ENCODE measurements at regions not wholly inside any gene's neighbourhood (a gene's known extent, or its start where the extent isn't known, plus 50 kb on each side); places are given as distances from the start of the nearest gene placed in this dataset.

GRCh38 chr11:115769891-115770290 lies 265.7 kb upstream of the CADM1 start:
- Histone ChIP-seq H4K12ac (ENCODE audit: low read depth, low read length) (no peak overlapping the region), H3K4me3 (ENCODE audit: low read depth, low read length) (no peak overlapping the region), H3K4me1 (ENCODE audit: control insufficient read depth in 1 of 2, insufficient read depth in 2 of 2, low read length in 2 of 2) (peaks cover 0 to 2% of the 10 kb centered on the region in 2 experiments), H3K79me1 (ENCODE audit: low read length) (no peaks in the 10 kb centered on the region), H3K27ac (ENCODE audit: low read depth, low read length) (no peak overlapping the region), H3K4me2 (ENCODE audit: low read length) (no peak overlapping the region), H3K79me2 (ENCODE audit: control insufficient read depth, insufficient read depth, low read length, poor library complexity) (no peaks in the 10 kb centered on the region), H3K14ac (ENCODE audit: low read length) (no peak overlapping the region), H2AK5ac (ENCODE audit: low read length) (no peak overlapping the region), H2BK120ac (ENCODE audit: insufficient read depth, low read length, poor library complexity) (no peak overlapping the region), H3K9ac (ENCODE audit: low read length) (no peak overlapping the region), H3K36me3 (ENCODE audit: control insufficient read depth in 1 of 2, insufficient read depth in 2 of 2, low read length in 2 of 2) (no peaks in the 10 kb centered on the region), H3K9me3 (ENCODE audit: insufficient read depth, low read depth, low read length) (no peaks in the 10 kb centered on the region), H2BK5ac (ENCODE audit: low read depth, low read length, poor library complexity) (no peak overlapping the region), H3K23ac (ENCODE audit: low read length) (no peak overlapping the region), H4K8ac (ENCODE audit: low read depth, low read length) (no peak overlapping the region), H4K91ac (ENCODE audit: low read depth, low read length) (no peak overlapping the region), H2AFZ (ENCODE audit: insufficient read depth, low read length, poor library complexity) (no peak overlapping the region), H3K18ac (ENCODE audit: low read length) (no peak overlapping the region), H3K27me3 (ENCODE audit: insufficient read depth, low read length) (no peaks in the 10 kb centered on the region), H3K4ac (ENCODE audit: low read depth, low read length) (no peak overlapping the region), H2BK12ac (ENCODE audit: low read length) (no peak overlapping the region)
- WGBS (ENCODE audit: extremely low coverage, insufficient coverage, insufficient read length) = 100% methylated on average over 2 of the region's 3 CpGs
- no peak for DNase-seq

- H3K23ac ChIP-seq (ENCODE audit: low read length) = no peak overlapping the region
- no peak overlapping the region for H3K18ac ChIP-seq (ENCODE audit: low read length)
- no peaks in the 10 kb centered on the region for H3K27me3 ChIP-seq (ENCODE audit: insufficient read depth, low read length)
- no peaks in the 10 kb centered on the region for H3K79me2 ChIP-seq (ENCODE audit: control insufficient read depth, insufficient read depth, low read length, poor library complexity)
- no peak overlapping the region for H3K4me3 ChIP-seq (ENCODE audit: low read depth, low read length)
- no peak overlapping the region for H3K14ac ChIP-seq (ENCODE audit: low read length)
- no peak overlapping the region for H3K4me2 ChIP-seq (ENCODE audit: low read length)
- H4K8ac ChIP-seq (ENCODE audit: low read depth, low read length) = no peak overlapping the region
- no peak overlapping the region for H3K27ac ChIP-seq (ENCODE audit: low read depth, low read length)
- H3K36me3 ChIP-seq (ENCODE audit: control insufficient read depth in 1 of 2, insufficient read depth in 2 of 2, low read length in 2 of 2) = no peaks in the 10 kb centered on the region
- H3K9ac ChIP-seq (ENCODE audit: low read length) = no peak overlapping the region
- DNase-seq = no peak
- WGBS (ENCODE audit: extremely low coverage, insufficient coverage, insufficient read length) = no CpG with 5 or more reads among the region's 3 CpGs
- no peak overlapping the region for H4K91ac ChIP-seq (ENCODE audit: low read depth, low read length)
- H2BK5ac ChIP-seq (ENCODE audit: low read depth, low read length, poor library complexity) = no peak overlapping the region
- no peak overlapping the region for H2BK120ac ChIP-seq (ENCODE audit: insufficient read depth, low read length, poor library complexity)
- no peaks in the 10 kb centered on the region for H3K79me1 ChIP-seq (ENCODE audit: low read length)
- H3K4me1 ChIP-seq (ENCODE audit: control insufficient read depth in 1 of 2, insufficient read depth in 2 of 2, low read length in 2 of 2) = no peaks in the 10 kb centered on the region
- H3K9me3 ChIP-seq (ENCODE audit: insufficient read depth, low read depth, low read length) = no peaks in the 10 kb centered on the region
- no peak overlapping the region for H2AK5ac ChIP-seq (ENCODE audit: low read length)
- no peak overlapping the region for H4K12ac ChIP-seq (ENCODE audit: low read depth, low read length)
- no peak overlapping the region for H2BK12ac ChIP-seq (ENCODE audit: low read length)
- no peak overlapping the region for H2AFZ ChIP-seq (ENCODE audit: insufficient read depth, low read length, poor library complexity)
- H3K4ac ChIP-seq (ENCODE audit: low read depth, low read length) = no peak overlapping the region
These were observed 263.7 kb upstream of the CADM1 start for GRCh38 chr11:115767883-115768282.

- Histone ChIP-seq H3K36me3 (ENCODE audit: control insufficient read depth in 1 of 2, insufficient read depth in 2 of 2, low read length in 2 of 2) (no peaks in the 10 kb centered on the region), H3K79me2 (ENCODE audit: control insufficient read depth, insufficient read depth, low read length, poor library complexity) (no peaks in the 10 kb centered on the region), H3K27me3 (ENCODE audit: insufficient read depth, low read length) (no peaks in the 10 kb centered on the region), H3K4me1 (ENCODE audit: control insufficient read depth in 1 of 2, insufficient read depth in 2 of 2, low read length in 2 of 2) (no peaks in the 10 kb centered on the region), H3K9ac (ENCODE audit: low read length) (no peak overlapping the region), H4K12ac (ENCODE audit: low read depth, low read length) (no peak overlapping the region), H3K14ac (ENCODE audit: low read length) (no peak overlapping the region), H3K4me3 (ENCODE audit: low read depth, low read length) (no peak overlapping the region), H4K8ac (ENCODE audit: low read depth, low read length) (no peak overlapping the region), H2BK5ac (ENCODE audit: low read depth, low read length, poor library complexity) (no peak overlapping the region), H3K4ac (ENCODE audit: low read depth, low read length) (no peak overlapping the region), H3K79me1 (ENCODE audit: low read length) (no peaks in the 10 kb centered on the region), H2AFZ (ENCODE audit: insufficient read depth, low read length, poor library complexity) (no peak overlapping the region), H3K4me2 (ENCODE audit: low read length) (no peak overlapping the region), H3K9me3 (ENCODE audit: insufficient read depth, low read depth, low read length) (no peaks in the 10 kb centered on the region), H2AK5ac (ENCODE audit: low read length) (no peak overlapping the region), H3K23ac (ENCODE audit: low read length) (no peak overlapping the region), H4K91ac (ENCODE audit: low read depth, low read length) (no peak overlapping the region), H3K27ac (ENCODE audit: low read depth, low read length) (no peak overlapping the region), H2BK120ac (ENCODE audit: insufficient read depth, low read length, poor library complexity) (no peak overlapping the region), H3K18ac (ENCODE audit: low read length) (no peak overlapping the region), H2BK12ac (ENCODE audit: low read length) (no peak overlapping the region)
- DNase-seq = no peak
- WGBS (ENCODE audit: extremely low coverage, insufficient coverage, insufficient read length) = no CpG with 5 or more reads among the region's 10 CpGs
These were observed 263.0 kb upstream of the CADM1 start for GRCh38 chr11:115767047-115767802.

DNA sequence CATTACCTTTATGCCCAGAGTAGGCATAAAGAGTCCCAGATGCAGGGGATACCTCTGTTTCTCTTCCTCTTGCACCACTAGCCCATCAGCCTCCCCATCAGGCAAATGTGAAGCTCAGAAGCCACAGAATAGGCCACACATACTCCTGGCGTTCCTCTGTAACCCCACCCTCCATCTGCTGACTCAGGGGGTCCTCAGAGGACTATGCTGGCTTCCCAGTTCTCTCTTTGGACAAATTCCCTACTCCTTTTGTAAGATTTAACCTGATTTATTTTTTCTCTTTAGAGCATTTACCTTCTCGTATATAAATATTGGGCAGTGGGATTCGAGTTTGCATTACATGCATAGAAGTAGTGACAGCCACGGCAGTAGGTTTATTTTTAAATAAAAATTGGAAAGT lies 262.3 kb upstream of the CADM1 start:
- H3K79me1 ChIP-seq (ENCODE audit: low read length) = no peaks in the 10 kb centered on the region
- H2BK12ac ChIP-seq (ENCODE audit: low read length) = no peak overlapping the region
- no peak overlapping the region for H3K4ac ChIP-seq (ENCODE audit: low read depth, low read length)
- no CpG with 5 or more reads among the region's 4 CpGs for WGBS (ENCODE audit: extremely low coverage, insufficient coverage, insufficient read length)
- no peak overlapping the region for H4K12ac ChIP-seq (ENCODE audit: low read depth, low read length)
- no peaks in the 10 kb centered on the region for H3K27me3 ChIP-seq (ENCODE audit: insufficient read depth, low read length)
- H3K79me2 ChIP-seq (ENCODE audit: control insufficient read depth, insufficient read depth, low read length, poor library complexity) = no peaks in the 10 kb centered on the region
- H2AFZ ChIP-seq (ENCODE audit: insufficient read depth, low read length, poor library complexity) = no peak overlapping the region
- no peaks in the 10 kb centered on the region for H3K36me3 ChIP-seq (ENCODE audit: control insufficient read depth in 1 of 2, insufficient read depth in 2 of 2, low read length in 2 of 2)
- no peak overlapping the region for H3K9ac ChIP-seq (ENCODE audit: low read length)
- no peak overlapping the region for H4K8ac ChIP-seq (ENCODE audit: low read depth, low read length)
- no peak overlapping the region for H3K4me3 ChIP-seq (ENCODE audit: low read depth, low read length)
- no peak overlapping the region for H2BK5ac ChIP-seq (ENCODE audit: low read depth, low read length, poor library complexity)
- H3K9me3 ChIP-seq (ENCODE audit: insufficient read depth, low read depth, low read length) = peaks cover 2% of the 10 kb centered on the region
- H3K4me1 ChIP-seq (ENCODE audit: control insufficient read depth in 1 of 2, insufficient read depth in 2 of 2, low read length in 2 of 2) = no peaks in the 10 kb centered on the region
- H3K14ac ChIP-seq (ENCODE audit: low read length) = no peak overlapping the region
- H2AK5ac ChIP-seq (ENCODE audit: low read length) = no peak overlapping the region
- H3K18ac ChIP-seq (ENCODE audit: low read length) = no peak overlapping the region
- H4K91ac ChIP-seq (ENCODE audit: low read depth, low read length) = no peak overlapping the region
- no peak for DNase-seq
- H3K4me2 ChIP-seq (ENCODE audit: low read length) = no peak overlapping the region
- no peak overlapping the region for H2BK120ac ChIP-seq (ENCODE audit: insufficient read depth, low read length, poor library complexity)
- H3K27ac ChIP-seq (ENCODE audit: low read depth, low read length) = no peak overlapping the region
- H3K23ac ChIP-seq (ENCODE audit: low read length) = no peak overlapping the region

All from trophoblast cell (in vitro differentiated cells and primary cell).